Dendritic cell treated with granulocyte-macrophage colony-stimulating factor and Interleukin-4, amounts not matched to agents 40 ng/mL and 50 ng/mL, for 4 days (primary cell): ENCODE measurements at regions not wholly inside any gene's neighbourhood (a gene's known extent, or its start where the extent isn't known, plus 50 kb on each side); places are given as distances from the start of the nearest gene placed in this dataset.

Source experiments
- H3K27ac Mint-ChIP-seq: one replicate; pipeline ENCODE4 v1.8.0; 2022; ENCODE audit warnings: mild to moderate bottlenecking, mixed read lengths
- H3K27me3 Mint-ChIP-seq: one replicate; pipeline ENCODE4 v1.8.0; 2022; ENCODE audit warnings: mild to moderate bottlenecking, mixed read lengths
- H3K36me3 Mint-ChIP-seq: one replicate; pipeline ENCODE4 v1.8.0; 2022; ENCODE audit warnings: low read depth, mixed read lengths
- H3K4me1 Mint-ChIP-seq: one replicate; pipeline ENCODE4 v1.8.0; 2022; ENCODE audit warnings: low read depth, mixed read lengths
- H3K4me3 Mint-ChIP-seq: one replicate; pipeline ENCODE4 v1.8.0; 2022; ENCODE audit warnings: mild to moderate bottlenecking, moderate library complexity, mixed read lengths
- H3K9me3 Mint-ChIP-seq: one replicate; pipeline ENCODE4 v1.8.0; 2022; ENCODE audit warnings: mixed read lengths
- intact Hi-C: fragments of 100-400 bp; cut with micrococcal nuclease; formaldehyde crosslinking; loops from one replicate; pipeline ENCODE4 v1.15.0; 2022

- H3K4me3 Mint-ChIP-seq, result no peak overlapping the region
- peaks cover 24% of the 10 kb centered on the region for H3K9me3 Mint-ChIP-seq
- no peak overlapping the region for H3K27ac Mint-ChIP-seq
- no peaks in the 10 kb centered on the region for H3K27me3 Mint-ChIP-seq
- H3K4me1 Mint-ChIP-seq, result no peaks in the 10 kb centered on the region
- no peaks in the 10 kb centered on the region for H3K36me3 Mint-ChIP-seq
- intact Hi-C loops, result no loop called here
These were observed 82.1 kb upstream of the LRRC7 start for GRCh38 chr1:69485616-69486015.

- intact Hi-C loops, result no loop called here
- Mint-ChIP-seq H3K4me1 (no peaks in the 10 kb centered on the region), H3K27ac (no peak overlapping the region), H3K36me3 (no peaks in the 10 kb centered on the region), H3K27me3 (no peaks in the 10 kb centered on the region), H3K9me3 (peaks cover 24% of the 10 kb centered on the region), H3K4me3 (no peak overlapping the region)
These were observed 76.3 kb upstream of the LRRC7 start for GRCh38 chr1:69491416-69491815.

GRCh38 chr1:69492286-69492685, 75.4 kb upstream of the LRRC7 start:
- Mint-ChIP-seq H3K27ac (no peak overlapping the region), H3K27me3 (no peaks in the 10 kb centered on the region), H3K4me1 (no peaks in the 10 kb centered on the region), H3K4me3 (no peak overlapping the region), H3K9me3 (peaks cover 24% of the 10 kb centered on the region), H3K36me3 (no peaks in the 10 kb centered on the region)
- intact Hi-C loops, result no loop called here

GRCh38 chr1:69494221-69494620, 73.5 kb upstream of the LRRC7 start:
- Mint-ChIP-seq H3K4me1 (no peaks in the 10 kb centered on the region), H3K27ac (no peak overlapping the region), H3K27me3 (no peaks in the 10 kb centered on the region), H3K36me3 (no peaks in the 10 kb centered on the region), H3K4me3 (no peak overlapping the region), H3K9me3 (peaks cover 12% of the 10 kb centered on the region)
- intact Hi-C loops, result no loop called here

GRCh38 chr1:69497441-69498221, 70.1 kb upstream of the LRRC7 start:
- intact Hi-C loops, result no loop called here
- H3K4me1 Mint-ChIP-seq, result no peaks in the 10 kb centered on the region
- no peaks in the 10 kb centered on the region for H3K27me3 Mint-ChIP-seq

GRCh38 chr1:69498711-69499110, 69.0 kb upstream of the LRRC7 start:
- Mint-ChIP-seq H3K36me3 (no peaks in the 10 kb centered on the region), H3K27ac (no peak overlapping the region), H3K4me1 (no peaks in the 10 kb centered on the region), H3K4me3 (no peak overlapping the region), H3K27me3 (no peaks in the 10 kb centered on the region), H3K9me3 (no peaks in the 10 kb centered on the region)
- intact Hi-C loops, result no loop called here

More at GRCh38 chr1:69497441-69498221, 70.1 kb upstream of the LRRC7 start:
- Mint-ChIP-seq H3K36me3 (no peaks in the 10 kb centered on the region), H3K27ac (no peak overlapping the region), H3K4me3 (no peak overlapping the region), H3K9me3 (no peaks in the 10 kb centered on the region)

- Mint-ChIP-seq H3K9me3 (no peaks in the 10 kb centered on the region), H3K36me3 (no peaks in the 10 kb centered on the region), H3K4me3 (no peak overlapping the region), H3K27ac (no peak overlapping the region), H3K27me3 (no peaks in the 10 kb centered on the region), H3K4me1 (no peaks in the 10 kb centered on the region)
- intact Hi-C loops, result no loop called here
These were observed 68.4 kb upstream of the LRRC7 start for GRCh38 chr1:69499203-69499803.

GRCh38 chr1:69502991-69503390, 64.7 kb upstream of the LRRC7 start:
- Mint-ChIP-seq H3K36me3 (no peaks in the 10 kb centered on the region), H3K9me3 (no peaks in the 10 kb centered on the region), H3K27me3 (no peaks in the 10 kb centered on the region)

GRCh38 chr1:69504730-69505252, 62.9 kb upstream of the LRRC7 start:
- Mint-ChIP-seq H3K4me3 (no peak overlapping the region), H3K27me3 (no peaks in the 10 kb centered on the region), H3K36me3 (no peaks in the 10 kb centered on the region), H3K9me3 (no peaks in the 10 kb centered on the region), H3K27ac (no peak overlapping the region), H3K4me1 (no peaks in the 10 kb centered on the region)
- intact Hi-C loops, result no loop called here

More at GRCh38 chr1:69502991-69503390, 64.7 kb upstream of the LRRC7 start:
- intact Hi-C loops, result no loop called here
- Mint-ChIP-seq H3K27ac (no peak overlapping the region), H3K4me1 (no peaks in the 10 kb centered on the region), H3K4me3 (no peak overlapping the region)

- Mint-ChIP-seq H3K36me3 (no peaks in the 10 kb centered on the region), H3K4me1 (no peaks in the 10 kb centered on the region)
- intact Hi-C loops, result no loop called here
These were observed 61.4 kb upstream of the LRRC7 start for GRCh38 chr1:69506311-69506710.

GRCh38 chr1:69506721-69507120, 61.0 kb upstream of the LRRC7 start:
- no peaks in the 10 kb centered on the region for H3K36me3 Mint-ChIP-seq
- H3K4me1 Mint-ChIP-seq, result no peaks in the 10 kb centered on the region
- H3K4me3 Mint-ChIP-seq, result no peak overlapping the region
- no peak overlapping the region for H3K27ac Mint-ChIP-seq
- intact Hi-C loops, result no loop called here
- no peaks in the 10 kb centered on the region for H3K9me3 Mint-ChIP-seq
- H3K27me3 Mint-ChIP-seq, result no peaks in the 10 kb centered on the region

More at GRCh38 chr1:69506311-69506710, 61.4 kb upstream of the LRRC7 start:
- H3K9me3 Mint-ChIP-seq, result no peaks in the 10 kb centered on the region
- H3K4me3 Mint-ChIP-seq, result no peak overlapping the region
- no peak overlapping the region for H3K27ac Mint-ChIP-seq
- no peaks in the 10 kb centered on the region for H3K27me3 Mint-ChIP-seq

GRCh38 chr1:69510026-69510425, 57.7 kb upstream of the LRRC7 start:
- no peak overlapping the region for H3K27ac Mint-ChIP-seq
- no peaks in the 10 kb centered on the region for H3K27me3 Mint-ChIP-seq
- no peaks in the 10 kb centered on the region for H3K4me1 Mint-ChIP-seq
- H3K9me3 Mint-ChIP-seq, result no peaks in the 10 kb centered on the region
- intact Hi-C loops, result no loop called here
- no peak overlapping the region for H3K4me3 Mint-ChIP-seq
- no peaks in the 10 kb centered on the region for H3K36me3 Mint-ChIP-seq

GRCh38 chr1:69511426-69512192, 56.1 kb upstream of the LRRC7 start:
- intact Hi-C loops, result no loop called here
- H3K4me3 Mint-ChIP-seq, result no peak overlapping the region

GRCh38 chr1:69513601-69514000, 54.1 kb upstream of the LRRC7 start:
- no peaks in the 10 kb centered on the region for H3K4me1 Mint-ChIP-seq
- no peaks in the 10 kb centered on the region for H3K9me3 Mint-ChIP-seq
- no peak overlapping the region for H3K4me3 Mint-ChIP-seq
- H3K27ac Mint-ChIP-seq, result no peak overlapping the region
- no peaks in the 10 kb centered on the region for H3K36me3 Mint-ChIP-seq
- intact Hi-C loops, result no loop called here
- no peaks in the 10 kb centered on the region for H3K27me3 Mint-ChIP-seq

More at GRCh38 chr1:69511426-69512192, 56.1 kb upstream of the LRRC7 start:
- Mint-ChIP-seq H3K27ac (no peak overlapping the region), H3K27me3 (no peaks in the 10 kb centered on the region), H3K36me3 (no peaks in the 10 kb centered on the region), H3K4me1 (no peaks in the 10 kb centered on the region), H3K9me3 (no peaks in the 10 kb centered on the region)
